GM18511 (cell line): ENCODE measurements at regions not wholly inside any gene's neighbourhood (a gene's known extent, or its start where the extent isn't known, plus 50 kb on each side); places are given as distances from the start of the nearest gene placed in this dataset.

ENCODE experiments used
- ATAC-seq: cut with Tn5 transposase; IDR thresholded peaks from one replicate; pipeline ENCODE4 v1.9.1; 2021; ENCODE audit warnings: mild to moderate bottlenecking, moderate library complexity; ENCODE audit not compliant: unreplicated experiment

DNA sequence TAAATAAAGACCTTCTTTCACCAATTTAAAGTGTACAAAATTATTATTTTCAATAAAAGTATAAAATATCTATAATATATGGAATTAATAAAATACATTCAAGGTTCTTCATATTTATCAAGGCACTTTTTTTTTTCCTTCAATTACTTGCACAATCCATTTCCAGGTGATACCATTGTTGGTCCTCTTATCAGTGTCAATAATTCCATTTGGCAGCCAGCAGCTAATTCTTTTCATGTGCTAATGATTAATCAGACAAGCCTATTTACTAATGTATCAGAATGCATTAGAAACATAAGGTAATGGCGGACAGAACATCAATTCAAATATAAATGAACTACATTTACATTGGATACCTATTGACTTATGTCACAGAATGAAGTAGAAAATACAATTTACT is 622.2 kb downstream of the TOX3 start:
- ATAC-seq = no peak

DNA sequence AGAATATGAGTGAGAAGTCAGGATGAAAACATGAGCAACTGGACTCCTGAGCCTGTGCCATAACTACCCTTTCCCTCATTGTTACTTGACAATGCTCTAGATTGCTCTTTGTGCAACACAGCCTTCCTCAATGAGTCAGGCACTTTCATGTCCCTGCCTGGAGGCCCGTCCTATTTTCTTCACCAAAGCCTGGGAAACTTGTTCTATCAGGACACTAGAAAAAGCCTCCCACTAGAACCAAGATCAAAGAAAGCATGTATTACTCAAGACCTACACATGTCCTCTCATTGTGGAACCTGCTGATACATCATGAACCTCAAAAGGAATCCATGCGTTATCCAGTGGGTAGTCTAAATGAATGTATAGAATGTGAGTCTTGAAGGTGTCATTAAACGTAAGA is 624.5 kb downstream of the TOX3 start:
- no peak for ATAC-seq

GRCh38 chr16:51919736-51920135 is 627.2 kb downstream of the TOX3 start:
- no peak for ATAC-seq

- ATAC-seq = no peak
These were observed 630.1 kb downstream of the TOX3 start for GRCh38 chr16:51916814-51917213.

- no peak for ATAC-seq
These were observed 630.7 kb downstream of the TOX3 start for GRCh38 chr16:51916231-51916630.

DNA sequence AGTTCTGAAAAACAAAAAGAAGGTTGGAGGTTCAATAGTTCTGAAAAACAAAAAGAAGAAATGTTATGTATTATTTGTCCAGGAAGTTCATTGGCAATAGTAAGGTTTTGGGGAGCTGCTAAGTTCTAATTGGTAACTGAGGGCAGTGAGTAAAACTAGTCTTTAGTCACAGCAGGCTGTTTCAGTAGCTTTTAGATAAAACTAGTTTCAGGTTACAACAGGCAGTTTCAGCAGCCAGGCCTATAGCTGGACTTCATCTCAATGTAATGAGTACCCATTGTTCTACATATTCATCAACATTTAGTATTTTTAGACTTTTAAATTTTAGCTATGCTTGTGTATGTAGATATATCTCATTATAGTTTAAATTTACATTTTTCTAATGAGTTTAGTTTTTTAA is 639.3 kb downstream of the TOX3 start:
- no peak for ATAC-seq

DNA sequence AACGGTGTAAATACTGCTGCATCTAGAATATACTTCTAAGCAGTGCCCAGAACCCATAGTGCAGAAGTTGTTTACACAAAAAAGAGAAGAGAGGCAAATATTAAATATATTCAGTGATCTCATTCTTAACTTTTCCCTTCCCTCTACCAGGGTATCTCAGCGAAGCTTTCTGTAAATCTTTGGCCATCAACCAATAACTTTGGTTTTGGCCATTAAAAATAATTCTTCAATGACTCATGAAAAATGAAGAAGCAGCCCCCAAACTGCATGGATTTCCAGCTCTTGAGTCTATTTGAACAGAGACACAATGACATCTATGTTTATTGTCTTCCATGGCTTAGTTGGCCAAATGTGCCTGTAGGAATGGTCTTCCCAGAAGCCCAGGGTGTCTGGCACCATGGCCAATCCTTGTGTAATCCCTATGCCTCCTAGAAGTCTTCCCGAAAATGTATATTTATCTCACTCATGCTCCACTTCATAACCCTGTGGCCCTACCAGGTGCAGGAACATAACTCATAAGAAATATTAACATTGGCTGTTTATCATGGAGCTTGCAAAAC is 646.6 kb downstream of the TOX3 start:
- ATAC-seq = no peak

DNA sequence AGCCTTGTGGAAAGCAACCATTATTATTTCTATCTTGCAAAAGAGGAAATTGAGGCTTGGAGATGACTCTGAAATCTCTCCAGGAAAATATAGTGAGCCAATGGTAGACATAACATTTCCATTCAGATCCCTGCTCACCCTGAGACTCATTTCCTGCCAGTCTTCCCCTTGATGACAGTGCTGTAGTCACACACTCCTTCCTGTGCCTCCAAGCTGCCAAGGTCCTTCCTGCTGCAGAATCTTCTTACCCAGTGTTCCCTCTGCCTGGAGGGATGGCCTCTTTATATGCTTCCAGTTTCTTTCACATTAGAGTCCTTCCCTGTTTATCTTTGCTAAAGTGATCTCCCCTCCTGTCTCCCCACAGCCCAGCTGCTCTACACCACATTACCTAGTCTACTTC is 648.1 kb downstream of the TOX3 start:
- no peak for ATAC-seq

DNA sequence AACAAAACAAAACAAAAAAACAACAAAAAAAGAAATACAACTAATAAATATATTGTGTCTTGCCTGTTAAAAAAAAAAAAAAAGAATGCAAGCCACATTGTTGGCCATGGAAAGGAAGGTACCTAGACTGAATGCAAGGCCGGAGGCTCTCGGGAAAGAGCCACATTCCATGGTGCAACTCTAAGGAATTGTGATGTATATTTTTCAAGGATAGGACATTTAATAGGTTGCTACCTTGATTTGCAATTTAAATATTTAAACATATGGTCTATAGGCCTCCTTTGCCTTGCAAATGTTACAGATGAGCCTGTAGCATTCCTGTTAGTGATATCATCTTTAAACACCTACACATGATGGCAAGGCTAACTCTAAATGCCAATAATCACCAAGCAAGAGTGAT is 650.9 kb downstream of the TOX3 start:
- ATAC-seq = no peak

GRCh38 chr16:51892293-51893007 is 654.5 kb downstream of the TOX3 start:
- ATAC-seq = no peak

- no peak for ATAC-seq
These were observed 658.4 kb downstream of the TOX3 start for GRCh38 chr16:51888534-51888933.

DNA sequence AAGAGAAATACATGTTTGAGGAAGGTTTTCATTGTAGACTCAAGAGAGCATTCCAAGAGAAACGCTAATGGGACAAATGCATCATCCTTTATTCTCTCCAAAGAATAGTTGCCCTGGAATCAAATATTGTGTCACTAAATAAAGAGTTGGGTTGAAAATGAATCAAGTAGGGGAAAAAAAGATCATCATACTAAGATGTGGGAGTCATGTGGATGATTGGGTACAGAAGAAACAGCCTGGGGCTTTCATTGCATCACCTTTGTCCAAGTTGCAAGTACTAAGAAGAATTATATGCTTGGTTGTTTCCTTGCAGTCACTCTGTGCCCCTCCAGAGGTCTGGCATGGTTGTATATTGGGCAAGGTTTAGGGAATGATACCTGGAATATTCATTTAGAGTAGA is 658.9 kb downstream of the TOX3 start:
- no peak for ATAC-seq

- ATAC-seq = no peak
These were observed 660.5 kb downstream of the TOX3 start for GRCh38 chr16:51886456-51886855.

GRCh38 chr16:51884773-51885172 is 662.2 kb downstream of the TOX3 start:
- ATAC-seq = no peak

- no peak for ATAC-seq
These were observed 665.2 kb downstream of the TOX3 start for GRCh38 chr16:51881731-51882130.

DNA sequence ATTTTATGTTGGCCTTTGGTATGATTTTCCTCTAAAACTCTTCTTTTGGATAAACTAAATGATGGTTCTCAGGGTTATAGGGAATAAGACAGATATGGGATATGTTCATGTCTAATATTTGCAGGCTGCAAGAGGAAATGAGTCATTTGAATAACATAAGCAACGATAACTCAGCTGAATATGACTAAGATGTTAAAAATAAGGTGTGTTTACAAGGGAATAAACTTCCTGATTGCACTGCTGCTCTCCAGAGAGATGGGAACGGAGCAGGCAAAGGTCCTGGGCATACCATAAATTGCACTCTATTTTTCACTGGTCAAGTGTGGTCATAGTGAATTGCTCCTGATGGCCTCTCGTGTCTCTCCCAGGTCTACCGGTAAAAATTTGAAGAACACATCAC is 666.2 kb downstream of the TOX3 start:
- ATAC-seq = no peak

GRCh38 chr16:51877686-51878085 is 669.3 kb downstream of the TOX3 start:
- no peak for ATAC-seq

DNA sequence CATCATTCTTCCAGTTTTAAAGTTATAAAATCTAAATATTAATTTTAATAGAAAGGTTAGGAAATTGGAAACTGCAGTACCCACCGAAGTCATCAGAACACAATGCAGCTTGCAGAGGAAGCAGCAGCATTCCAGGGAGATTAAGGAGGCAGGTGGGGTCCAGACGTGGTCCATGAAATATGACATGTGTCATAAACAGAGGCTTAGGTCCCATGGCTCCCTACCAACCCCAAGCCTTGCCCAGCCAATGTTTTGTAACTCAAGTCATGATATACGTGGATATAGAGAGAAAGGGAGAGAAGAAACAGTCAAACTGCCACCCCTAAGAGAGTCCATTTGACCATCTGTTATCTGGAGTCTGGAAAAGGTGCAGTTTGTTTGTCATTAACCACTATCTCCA is 670.0 kb downstream of the TOX3 start:
- no peak for ATAC-seq

DNA sequence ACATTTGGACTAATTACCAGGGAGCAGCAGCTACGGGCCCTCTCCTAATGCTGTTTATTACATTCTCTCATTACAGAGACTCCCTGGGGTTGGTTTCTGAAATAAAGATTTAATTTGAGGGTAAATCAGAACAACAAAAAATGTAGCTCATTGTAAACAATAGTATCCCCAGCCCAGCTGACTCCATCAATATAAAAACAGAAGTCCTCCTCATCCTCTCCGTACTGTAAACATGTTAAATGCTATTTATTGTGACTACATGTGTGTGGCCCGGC is 670.4 kb downstream of the TOX3 start:
- no peak for ATAC-seq

- no peak for ATAC-seq
These were observed 670.9 kb downstream of the TOX3 start for GRCh38 chr16:51875834-51876600.

DNA sequence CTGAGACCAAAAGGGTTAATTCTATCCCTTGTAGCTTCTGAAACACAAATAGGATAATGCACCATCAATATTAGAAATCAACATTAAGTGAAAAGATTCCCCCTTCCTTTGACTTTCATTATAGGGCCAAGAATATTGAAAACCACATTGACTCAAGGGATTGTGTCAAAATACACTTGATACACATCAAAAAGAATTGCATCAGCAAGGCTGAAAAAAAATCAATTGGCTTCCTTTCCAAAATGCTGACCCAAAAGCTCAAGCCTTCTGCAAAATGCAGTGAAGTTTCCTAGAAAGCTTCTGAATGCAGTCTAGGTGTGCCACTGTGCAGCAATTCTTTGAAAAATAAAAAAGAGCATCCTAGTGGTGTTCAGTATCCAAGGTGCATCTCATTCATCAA is 674.4 kb downstream of the TOX3 start:
- no peak for ATAC-seq

GRCh38 chr16:51870296-51870854 is 676.6 kb downstream of the TOX3 start:
- no peak for ATAC-seq
